LHCN-M2 (cell line): ENCODE measurements at regions not wholly inside any gene's neighbourhood (a gene's known extent, or its start where the extent isn't known, plus 50 kb on each side); places are given as distances from the start of the nearest gene placed in this dataset.

Source experiments
- DNase-seq: peaks from one replicate; pipeline ENCODE4 v3.0.0-alpha.2; 2012; ENCODE audit warnings: low read depth

- DNase-seq: no peak
These were observed 1892.4 kb downstream of the NCAM2 start for GRCh38 chr21:22890656-22891055.

- no peak for DNase-seq
These were observed 1893.8 kb downstream of the NCAM2 start for GRCh38 chr21:22892028-22892427.

DNA sequence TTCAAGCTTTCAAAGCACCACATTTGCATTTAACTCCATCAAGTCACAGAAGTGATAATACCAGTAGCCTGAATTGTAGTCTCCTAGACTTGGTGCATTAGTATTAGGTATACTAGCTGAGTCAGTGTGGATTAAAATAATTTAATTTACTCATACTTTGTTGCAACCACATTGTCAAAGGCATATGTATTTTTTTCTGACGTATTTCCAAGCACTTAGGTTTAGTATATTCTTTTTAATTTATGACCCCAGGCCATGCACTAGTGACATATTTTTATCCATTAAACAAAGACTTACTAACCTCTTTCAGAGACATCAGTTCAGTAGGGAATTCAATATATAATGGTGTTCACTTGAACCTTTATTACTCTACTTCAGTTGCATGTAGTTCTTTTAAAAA lies 1894.5 kb downstream of the NCAM2 start:
- no peak for DNase-seq

DNA sequence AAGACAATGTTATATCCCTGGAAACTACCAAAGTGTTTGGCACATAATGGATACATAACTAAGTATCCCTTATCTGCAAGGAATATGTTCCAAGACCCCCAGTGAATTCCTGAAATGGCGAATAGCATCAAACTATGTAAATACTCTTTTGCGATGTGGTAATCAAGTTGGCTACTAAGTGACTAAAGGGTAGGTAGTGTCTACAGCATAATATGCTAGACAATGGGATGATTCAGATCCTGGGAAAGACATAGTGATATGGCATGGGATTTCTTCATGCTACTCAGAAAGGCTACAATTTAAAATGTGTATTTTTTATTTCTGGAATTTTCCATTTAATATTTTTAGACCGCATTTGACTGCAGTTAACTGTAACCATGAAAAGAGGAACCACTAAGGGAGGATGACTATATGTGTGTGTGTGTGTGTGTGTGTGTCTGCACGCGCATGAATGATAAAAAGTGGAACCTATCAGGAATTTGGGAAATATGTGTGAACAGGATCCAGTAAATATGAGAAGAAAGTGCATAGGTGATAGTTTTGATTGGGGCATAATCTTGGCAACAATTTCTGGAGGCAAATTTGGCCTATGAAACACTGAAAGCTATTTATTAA lies 1899.9 kb downstream of the NCAM2 start:
- DNase-seq: no peak

GRCh38 chr21:22900490-22900889 lies 1902.3 kb downstream of the NCAM2 start:
- DNase-seq: no peak

DNA sequence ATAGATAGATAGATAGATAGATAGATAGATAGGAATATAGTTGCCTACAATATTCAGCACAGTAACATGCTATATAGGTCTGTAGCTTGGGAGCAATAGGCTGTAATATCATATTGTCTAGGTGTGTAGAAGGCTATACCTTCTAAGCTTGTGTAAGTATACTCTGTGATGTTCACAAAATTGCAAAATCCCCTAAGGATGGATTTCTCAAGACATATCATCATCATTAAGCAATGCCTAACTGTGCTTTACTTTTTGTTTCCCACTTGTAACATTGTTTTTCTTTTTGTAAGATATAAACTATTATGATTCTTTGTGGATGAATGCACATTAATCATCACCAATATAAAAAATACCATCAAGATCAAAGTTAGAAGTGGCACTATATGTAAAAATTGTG lies 1905.6 kb downstream of the NCAM2 start:
- no peak for DNase-seq

DNA sequence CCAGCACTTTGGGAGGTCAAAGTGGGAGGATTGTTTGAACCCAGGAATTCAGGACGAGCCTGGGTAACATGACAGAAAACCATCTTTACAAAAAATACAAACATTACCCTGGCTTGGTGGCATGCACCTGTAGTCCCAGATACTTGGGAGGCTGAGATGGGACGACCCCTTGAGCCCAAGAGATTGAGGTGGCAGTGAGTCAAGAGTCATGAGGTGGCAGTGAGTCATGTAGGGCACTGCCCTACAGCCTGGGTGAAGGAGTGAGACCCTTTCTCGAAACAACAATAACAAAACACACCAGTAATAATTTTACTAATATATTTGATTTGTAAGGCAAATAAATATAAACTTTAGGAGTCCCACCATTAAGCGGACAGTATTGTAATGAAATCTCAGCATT lies 1906.2 kb downstream of the NCAM2 start:
- no peak for DNase-seq

- DNase-seq: no peak
These were observed 1926.8 kb downstream of the NCAM2 start for GRCh38 chr21:22925032-22925431.

DNA sequence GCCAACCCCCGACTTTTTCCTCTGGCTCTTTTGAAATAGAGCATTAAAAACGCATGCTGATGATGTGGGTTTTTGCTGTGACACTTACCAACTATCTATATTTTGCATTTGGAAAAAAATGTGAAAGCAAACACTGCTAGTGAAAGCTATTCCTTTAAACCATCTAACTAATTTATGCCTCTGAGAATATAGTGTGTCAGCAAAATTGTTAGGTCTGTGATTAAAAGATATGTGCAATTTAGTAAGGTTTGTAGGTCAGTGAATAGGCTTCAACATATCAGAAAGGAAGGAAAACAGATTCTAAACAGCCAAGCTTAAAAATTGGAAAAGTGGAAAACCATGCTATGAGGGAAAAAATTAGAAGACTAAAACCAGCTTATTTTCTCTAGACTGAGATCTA lies 1929.3 kb downstream of the NCAM2 start:
- no peak for DNase-seq

- no peak for DNase-seq
These were observed 1943.7 kb downstream of the NCAM2 start for GRCh38 chr21:22941779-22942490.

GRCh38 chr21:22955559-22955958 lies 1957.3 kb downstream of the NCAM2 start:
- DNase-seq: no peak

DNA sequence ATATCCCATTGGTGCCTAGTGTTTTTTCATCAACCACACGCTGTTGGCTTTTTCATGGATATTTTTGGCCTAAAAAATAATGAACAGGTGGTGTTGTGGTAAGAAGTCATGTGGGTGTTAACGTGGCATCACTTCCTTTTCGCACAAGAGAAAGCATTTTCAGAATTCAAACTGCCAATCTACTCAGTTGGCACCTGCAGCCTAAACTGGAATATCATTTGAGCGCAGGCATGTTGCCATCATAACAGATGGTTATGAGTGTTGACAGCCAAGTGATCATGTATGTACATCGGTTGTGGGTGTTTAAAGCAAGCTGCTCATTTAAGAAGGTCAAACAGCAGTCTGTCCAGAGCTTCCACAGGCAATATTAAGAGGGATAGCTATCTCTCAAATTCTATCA lies 1963.0 kb downstream of the NCAM2 start:
- DNase-seq: no peak

GRCh38 chr21:22965455-22966135 lies 1967.4 kb downstream of the NCAM2 start:
- DNase-seq: no peak

DNA sequence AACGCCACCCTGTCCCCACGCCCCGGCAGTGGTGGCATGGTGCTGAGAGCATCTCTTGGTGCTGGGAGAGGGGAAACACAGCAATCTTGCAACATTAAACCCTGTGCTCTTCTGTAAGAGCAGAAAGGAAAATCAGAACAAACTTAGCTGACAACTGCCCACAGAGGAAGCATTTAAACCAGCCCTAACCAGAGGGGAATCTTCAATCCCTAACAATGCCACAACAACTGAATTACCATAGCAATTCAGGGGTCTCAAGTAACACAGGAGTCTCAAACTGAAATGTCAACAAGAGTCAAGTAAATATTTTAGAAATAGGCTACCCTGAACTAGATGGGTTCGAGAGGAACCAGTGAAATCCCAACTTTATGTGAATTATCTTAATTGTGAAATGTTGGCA lies 1983.6 kb downstream of the NCAM2 start:
- DNase-seq: no peak

GRCh38 chr21:22993144-22993543 lies 1994.9 kb downstream of the NCAM2 start:
- no peak for DNase-seq

- DNase-seq: no peak
These were observed 1995.8 kb downstream of the NCAM2 start for GRCh38 chr21:22993822-22994574.

GRCh38 chr21:23003951-23004350 lies 2005.7 kb downstream of the NCAM2 start:
- DNase-seq: no peak

- no peak for DNase-seq
These were observed 2010.5 kb downstream of the NCAM2 start for GRCh38 chr21:23008601-23009202.

DNA sequence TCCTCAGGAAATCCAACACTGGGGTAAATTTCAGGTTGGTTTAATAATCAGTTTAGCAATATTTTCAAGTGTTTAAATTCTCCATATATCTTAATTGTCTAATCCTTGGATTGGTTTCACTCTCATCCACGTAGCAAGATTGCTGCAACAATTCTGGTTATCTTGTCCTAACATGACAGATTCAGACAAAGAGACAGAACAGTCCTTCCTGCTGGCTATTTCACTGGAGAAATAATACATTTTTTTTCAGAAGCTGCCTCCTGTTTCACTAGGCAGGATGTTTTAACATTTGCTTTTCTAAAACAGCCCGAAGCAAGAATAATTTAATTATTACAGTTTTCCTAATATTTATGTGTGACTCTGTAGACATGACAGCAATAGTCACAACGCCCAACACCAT lies 2011.2 kb downstream of the NCAM2 start:
- no peak for DNase-seq

GRCh38 chr21:23014021-23014420 lies 2015.8 kb downstream of the NCAM2 start:
- DNase-seq: no peak

GRCh38 chr21:23016617-23017016 lies 2018.4 kb downstream of the NCAM2 start:
- DNase-seq: no peak

GRCh38 chr21:23017989-23018388 lies 2019.8 kb downstream of the NCAM2 start:
- no peak for DNase-seq
